A673 (cell line): ENCODE measurements at regions not wholly inside any gene's neighbourhood (a gene's known extent, or its start where the extent isn't known, plus 50 kb on each side); places are given as distances from the start of the nearest gene placed in this dataset.

Source experiments
- BruUV-seq: library from RNA; stranded (reverse); fragments of 400-500 nt; replicated peaks from 2 replicates; lab custom pipeline; 2021; lab: Mats Ljungman, UMichigan
- CTCF ChIA-PET: fragments of 300-600 bp; sonication (Branson Sonifier 250); formaldehyde crosslinking; loops from one replicate; lab custom pipeline; 2022; ENCODE audit warnings: antibody characterized with exemption; lab: Charles Lee
- POLR2A ChIA-PET: fragments of 300-600 bp; sonication (Branson Sonifier 250); formaldehyde crosslinking; loops from one replicate; lab custom pipeline; 2022; ENCODE audit warnings: antibody characterized with exemption; ENCODE audit not compliant: low non-redundant PET; lab: Charles Lee
- DNase-seq: peaks from one replicate; pipeline ENCODE4 v3.0.0-alpha.2; 2015; ENCODE audit warnings: low spot score
- H3K27ac ChIP-seq: fragments of 200-600 bp; sonication (generic); 2 replicates; pipeline ENCODE4 v1.5.1; 2016; ENCODE audit warnings: mixed run types, low read depth, mild to moderate bottlenecking, mixed read lengths, antibody characterized with exemption, low read length; ENCODE audit not compliant: poor library complexity, severe bottlenecking
- H3K27me3 ChIP-seq: fragments of 200-600 bp; sonication (generic); replicated peaks from 2 replicates; pipeline ENCODE4 v1.6.1; 2017; ENCODE audit warnings: mixed run types, low read depth, mild to moderate bottlenecking, mixed read lengths, antibody characterized with exemption, low read length; ENCODE audit not compliant: insufficient read depth, poor library complexity
- H3K36me3 ChIP-seq: fragments of 200-600 bp; sonication (generic); 2 replicates; pipeline ENCODE4 v1.6.1; 2016; ENCODE audit warnings: mixed run types, mild to moderate bottlenecking, mixed read lengths, antibody characterized with exemption, low read length; ENCODE audit not compliant: insufficient read depth, poor library complexity, severe bottlenecking
- H3K4me1 ChIP-seq: fragments of 200-600 bp; sonication (generic); 2 replicates; pipeline ENCODE4 v1.6.1; 2017; ENCODE audit warnings: mixed run types, mild to moderate bottlenecking, mixed read lengths, antibody characterized with exemption, low read length; ENCODE audit not compliant: insufficient read depth, poor library complexity, severe bottlenecking
- H3K4me3 ChIP-seq: fragments of 200-600 bp; sonication (generic); 2 replicates; pipeline ENCODE4 v1.5.1; 2016; ENCODE audit warnings: low read depth, mixed run types, mild to moderate bottlenecking, mixed read lengths, low read length; ENCODE audit not compliant: poor library complexity, severe bottlenecking
- H3K9me3 ChIP-seq: fragments of 200-600 bp; sonication (generic); 2 replicates; pipeline ENCODE4 v1.6.1; 2016; ENCODE audit warnings: mixed run types, low read depth, mild to moderate bottlenecking, mixed read lengths, antibody characterized with exemption, low read length; ENCODE audit not compliant: poor library complexity, severe bottlenecking
- EZH2 ChIP-seq: fragments of 200-600 bp; sonication (generic); IDR thresholded peaks from 2 replicates; pipeline ENCODE4 v1.6.1; 2017; ENCODE audit warnings: borderline replicate concordance, low read depth, mild to moderate bottlenecking, mixed read lengths, antibody characterized with exemption, low read length; ENCODE audit not compliant: poor library complexity, severe bottlenecking
- intact Hi-C: fragments of 100-400 bp; cut with micrococcal nuclease; formaldehyde crosslinking; loops from one replicate; pipeline ENCODE4 v1.10.0; 2022; ENCODE audit not compliant: unreplicated experiment
- TF ChIP-seq, protein P1 (sequence below): fragments of 300-800, 200-600 bp; sonication (generic); conservative IDR thresholded peaks from 2 replicates; pipeline ENCODE4 v1.5.1; 2017; ENCODE audit warnings: low read depth, mild to moderate bottlenecking, antibody characterized with exemption, low read length, moderate library complexity, mixed read lengths

DNA sequence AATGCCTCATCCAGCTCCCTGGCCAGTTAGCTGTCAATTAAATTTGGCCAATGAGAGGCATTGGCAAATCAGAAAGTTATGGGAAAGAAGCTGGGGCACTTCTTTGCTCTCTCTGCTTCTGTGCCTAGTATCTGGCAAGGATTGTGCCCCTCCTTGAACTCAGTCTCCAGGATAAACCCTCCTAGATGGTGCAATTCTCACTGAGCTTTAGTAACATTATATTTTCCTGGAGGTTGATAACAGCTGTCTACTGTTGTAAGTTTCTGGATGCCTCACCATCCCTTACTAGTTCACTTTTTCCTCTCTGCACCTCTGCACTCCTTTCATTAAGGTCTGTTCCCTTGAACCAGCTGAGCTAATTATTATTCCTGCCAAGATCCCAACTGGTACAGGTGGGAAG lies 329.5 kb downstream of the MFSD1 start:
- CTCF ChIA-PET, result no interaction called here
- POLR2A ChIA-PET, result no interaction called here
- Histone ChIP-seq H3K36me3 (no peaks in the 10 kb centered on the region), H3K27me3 (no peaks in the 10 kb centered on the region), H3K27ac (no peak overlapping the region), H3K9me3 (no peaks in the 10 kb centered on the region), H3K4me1 (no peaks in the 10 kb centered on the region), H3K4me3 (no peak overlapping the region)
- BruUV-seq, result no TSS peak
- intact Hi-C loops, result loop anchor here (5.0 kb wide), 1 partner anchor 121 kb away; no protein-coding TSS in a partner anchor
- TF ChIP-seq, protein P1, sequence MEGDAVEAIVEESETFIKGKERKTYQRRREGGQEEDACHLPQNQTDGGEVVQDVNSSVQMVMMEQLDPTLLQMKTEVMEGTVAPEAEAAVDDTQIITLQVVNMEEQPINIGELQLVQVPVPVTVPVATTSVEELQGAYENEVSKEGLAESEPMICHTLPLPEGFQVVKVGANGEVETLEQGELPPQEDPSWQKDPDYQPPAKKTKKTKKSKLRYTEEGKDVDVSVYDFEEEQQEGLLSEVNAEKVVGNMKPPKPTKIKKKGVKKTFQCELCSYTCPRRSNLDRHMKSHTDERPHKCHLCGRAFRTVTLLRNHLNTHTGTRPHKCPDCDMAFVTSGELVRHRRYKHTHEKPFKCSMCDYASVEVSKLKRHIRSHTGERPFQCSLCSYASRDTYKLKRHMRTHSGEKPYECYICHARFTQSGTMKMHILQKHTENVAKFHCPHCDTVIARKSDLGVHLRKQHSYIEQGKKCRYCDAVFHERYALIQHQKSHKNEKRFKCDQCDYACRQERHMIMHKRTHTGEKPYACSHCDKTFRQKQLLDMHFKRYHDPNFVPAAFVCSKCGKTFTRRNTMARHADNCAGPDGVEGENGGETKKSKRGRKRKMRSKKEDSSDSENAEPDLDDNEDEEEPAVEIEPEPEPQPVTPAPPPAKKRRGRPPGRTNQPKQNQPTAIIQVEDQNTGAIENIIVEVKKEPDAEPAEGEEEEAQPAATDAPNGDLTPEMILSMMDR, result no peak
- TF ChIP-seq EZH2, result no peak
- DNase-seq, result no peak

DNA sequence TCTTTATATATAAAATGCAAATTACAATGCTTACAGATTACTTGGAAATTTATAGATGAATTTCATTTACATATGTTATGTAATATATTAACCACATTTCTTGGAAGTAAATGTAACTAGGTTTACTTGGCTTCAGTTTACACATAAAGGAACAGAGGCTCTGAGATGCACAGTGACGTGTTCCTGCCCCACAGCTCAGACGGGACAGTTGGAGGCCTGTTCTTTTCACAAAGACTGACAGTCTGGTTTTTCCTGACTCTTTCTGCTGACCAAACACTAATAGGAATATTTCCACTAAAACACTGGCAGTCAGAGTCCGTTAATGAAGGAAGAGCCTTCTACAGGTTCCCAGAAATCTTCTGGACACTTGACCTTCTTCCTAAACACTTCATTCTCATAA lies 336.1 kb downstream of the MFSD1 start:
- no peak for DNase-seq
- ChIA-PET POLR2A (no interaction called here), CTCF (no interaction called here)
- H3K4me1 ChIP-seq, result no peaks in the 10 kb centered on the region
- TF ChIP-seq EZH2, result no peak
- TF ChIP-seq, protein P1, result no peak
- no peak overlapping the region for H3K4me3 ChIP-seq
- no peaks in the 10 kb centered on the region for H3K27me3 ChIP-seq
- intact Hi-C loops, result no loop called here
- no peaks in the 10 kb centered on the region for H3K9me3 ChIP-seq
- no TSS peak for BruUV-seq
- no peak overlapping the region for H3K27ac ChIP-seq
- no peaks in the 10 kb centered on the region for H3K36me3 ChIP-seq

DNA sequence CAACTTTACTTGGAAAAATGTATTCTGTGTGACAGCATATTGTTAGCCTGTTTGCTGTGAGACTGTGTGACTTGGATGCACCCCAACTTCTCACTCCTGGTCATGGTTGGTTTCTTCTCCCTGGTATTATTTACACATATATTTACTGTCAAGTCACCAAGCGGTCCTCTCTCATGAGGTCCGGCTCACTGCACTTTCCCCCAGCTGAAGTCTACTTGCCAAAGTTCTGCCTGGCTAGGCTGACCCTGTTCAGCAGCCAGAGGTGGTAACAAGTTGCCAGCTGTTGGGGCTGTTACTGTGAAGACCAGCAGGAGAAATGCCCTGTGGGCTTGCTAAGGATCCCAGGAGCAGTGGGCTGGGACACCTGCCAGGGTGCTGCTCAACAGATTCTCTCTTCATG lies 337.5 kb downstream of the MFSD1 start:
- intact Hi-C loops, result no loop called here
- POLR2A ChIA-PET, result no interaction called here
- Histone ChIP-seq H3K4me3 (no peak overlapping the region), H3K36me3 (no peaks in the 10 kb centered on the region), H3K4me1 (no peaks in the 10 kb centered on the region), H3K9me3 (no peaks in the 10 kb centered on the region), H3K27ac (no peak overlapping the region), H3K27me3 (no peaks in the 10 kb centered on the region)
- no peak for DNase-seq
- TF ChIP-seq, protein P1, result no peak
- TF ChIP-seq EZH2, result no peak
- CTCF ChIA-PET, result no interaction called here
- BruUV-seq, result no TSS peak
